Gastroesophageal sphincter (tissue), 4 donors: ENCODE measurements at regions not wholly inside any gene's neighbourhood (a gene's known extent, or its start where the extent isn't known, plus 50 kb on each side); places are given as distances from the start of the nearest gene placed in this dataset.

Experiments used
- ATAC-seq: fragments of 150-250 bp; one replicate; pipeline ENCODE4 v1.9.1; 2016; ENCODE audit warnings: mild to moderate bottlenecking, moderate library complexity
- H3K27ac ChIP-seq, 4 donors: fragments of 200-600 bp; sonication (generic) in 3 of 4; 1 replicate in 3 of 4; 2 replicates in 1 of 4; pipeline ENCODE4 v1.5.1; 2016 to 2019
- H3K27me3 ChIP-seq: fragments of 200-600 bp; sonication (generic); one replicate; pipeline ENCODE4 v1.5.1; 2019
- H3K36me3 ChIP-seq, 2 donors: fragments of 200-600 bp; sonication (generic); one replicate each; pipeline ENCODE4 v1.5.1; 2019; ENCODE audit warnings: control low read depth in 1 of 2
- H3K4me1 ChIP-seq, 3 donors: fragments of 200-600 bp; sonication (generic); 1 replicate in 2 of 3; 2 replicates in 1 of 3; pipeline ENCODE4 v1.5.1; 2016 to 2019; ENCODE audit warnings: control low read depth in 2 of 3
- H3K4me3 ChIP-seq, 2 donors: fragments of 200-600 bp; sonication (generic); one replicate each; pipeline ENCODE4 v1.5.1; 2019; ENCODE audit warnings: mild to moderate bottlenecking in 1 of 2, moderate library complexity in 1 of 2
- H3K9me3 ChIP-seq, 3 donors: fragments of 200-600 bp; sonication (generic); one replicate each; pipeline ENCODE4 v1.5.1; 2017 to 2019; ENCODE audit warnings: control low read depth in 2 of 3
- CTCF ChIP-seq, 4 experiments: fragments of 200-600 bp in 2 of 4; fragments of 450-650 bp in 2 of 4; sonication (generic) in 1 of 4; IDR thresholded peaks; one replicate each; pipeline ENCODE4 v1.5.1; 2017 to 2019; ENCODE audit warnings: antibody characterized with exemption in 4 of 4, mild to moderate bottlenecking in 2 of 4, moderate library complexity in 2 of 4
- EP300 ChIP-seq: sonication (generic); formaldehyde crosslinking; IDR thresholded peaks from one replicate; pipeline ENCODE4 v1.6.1; 2017; ENCODE audit warnings: antibody characterized with exemption, mild to moderate bottlenecking
- POLR2A ChIP-seq, 2 donors: fragments of 450-650 bp; IDR thresholded peaks; one replicate each; pipeline ENCODE4 v1.6.1; 2017; ENCODE audit warnings: antibody characterized with exemption in 2 of 2, mild to moderate bottlenecking in 2 of 2, moderate library complexity in 1 of 2
- POLR2AphosphoS5 ChIP-seq: sonication (generic); formaldehyde crosslinking; IDR thresholded peaks from one replicate; pipeline ENCODE4 v1.6.1; 2017; ENCODE audit warnings: antibody characterized with exemption
- WGBS, 2 donors: methylation state at CpG; one replicate each; pipeline ENCODE4 v1.1.5; 2018; ENCODE audit warnings: low coverage in 1 of 2; 5-methylcytosine and 5-hydroxymethylcytosine counted together

DNA sequence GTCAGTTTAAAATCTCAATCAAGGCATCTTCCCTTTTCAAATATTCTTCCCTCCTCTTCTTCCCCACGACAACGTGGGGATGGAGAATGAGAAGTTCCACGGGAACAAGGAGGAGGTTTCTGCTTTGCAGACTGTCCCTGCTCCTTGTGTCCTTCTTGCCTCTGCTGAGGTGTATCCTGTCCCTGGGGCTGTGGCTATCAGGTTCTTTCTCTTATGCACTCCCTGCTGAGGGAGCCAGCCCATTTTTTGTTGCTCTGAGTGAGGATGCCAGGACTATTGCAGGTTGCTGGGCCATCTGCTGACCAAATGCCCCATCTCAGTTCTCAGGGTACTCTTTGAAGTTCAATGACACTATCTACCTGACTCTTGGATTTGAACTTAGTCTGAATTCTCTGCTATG lies 533.6 kb downstream of the RNF144B start:
- Histone ChIP-seq H3K27me3 (no peaks in the 10 kb centered on the region), H3K4me3 (no peak overlapping the region), H3K9me3 (no peaks in the 10 kb centered on the region), H3K4me1 (no peaks in the 10 kb centered on the region), H3K36me3 (no peaks in the 10 kb centered on the region), H3K27ac (no peak overlapping the region)
- ATAC-seq, result no peak
- TF ChIP-seq POLR2A (IDR thresholded peaks at IDR 0.05) (no peak), EP300 (no peak), POLR2AphosphoS5 (no peak), CTCF (IDR thresholded peaks at IDR 0.05) (no peak)
- WGBS, 2 donors, result 83% methylated on average over 3 of the region's 3 CpGs; no CpG with 5 or more reads in 1 of the 2 donors

DNA sequence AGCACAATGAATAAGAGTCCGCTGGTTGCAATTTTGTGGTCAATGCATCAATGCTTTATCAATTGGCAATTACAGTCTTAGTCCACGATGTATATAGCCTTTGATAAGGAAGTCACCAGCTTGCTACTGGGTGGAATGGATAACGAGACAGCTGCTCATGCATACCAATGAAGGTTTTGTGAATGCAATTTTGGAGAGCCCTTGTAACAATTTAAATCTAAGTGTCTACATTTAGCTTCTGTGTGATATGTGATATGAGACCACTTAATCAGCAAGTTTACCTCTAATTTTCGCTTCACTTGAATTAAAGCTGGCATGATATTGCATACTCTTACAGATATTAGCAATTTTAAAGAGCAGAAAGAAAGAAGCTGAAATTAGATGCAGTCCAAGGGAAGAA lies 543.9 kb downstream of the RNF144B start:
- no peak for ATAC-seq
- H3K27ac ChIP-seq, result no peak overlapping the region
- no peak overlapping the region for H3K4me3 ChIP-seq
- no peak for TF ChIP-seq EP300
- TF ChIP-seq POLR2AphosphoS5, result no peak
- TF ChIP-seq CTCF (IDR thresholded peaks at IDR 0.05), result no peak
- TF ChIP-seq POLR2A (IDR thresholded peaks at IDR 0.05), result no peak
- no peaks in the 10 kb centered on the region for H3K9me3 ChIP-seq
- no peaks in the 10 kb centered on the region for H3K27me3 ChIP-seq
- H3K4me1 ChIP-seq, result no peaks in the 10 kb centered on the region
- no peaks in the 10 kb centered on the region for H3K36me3 ChIP-seq
- 80 to 96% methylated on average over 4 of the region's 4 CpGs for WGBS, 2 donors

GRCh38 chr6:18958146-18958545 lies 571.0 kb downstream of the RNF144B start:
- H3K4me3 ChIP-seq, result no peak overlapping the region
- H3K36me3 ChIP-seq, result no peaks in the 10 kb centered on the region
- ATAC-seq, result no peak
- H3K9me3 ChIP-seq, result no peaks in the 10 kb centered on the region
- H3K4me1 ChIP-seq, result peaks cover 0 to 6% (median 0%) of the 10 kb centered on the region in 3 donors
- H3K27ac ChIP-seq, result no peak overlapping the region
- H3K27me3 ChIP-seq, result no peaks in the 10 kb centered on the region
- WGBS, 2 donors, result 100% methylated on average over 1 of the region's 1 CpG; no CpG with 5 or more reads in 1 of the 2 donors
- TF ChIP-seq CTCF (IDR thresholded peaks at IDR 0.05) (no peak), POLR2A (IDR thresholded peaks at IDR 0.05) (no peak), EP300 (no peak), POLR2AphosphoS5 (no peak)

DNA sequence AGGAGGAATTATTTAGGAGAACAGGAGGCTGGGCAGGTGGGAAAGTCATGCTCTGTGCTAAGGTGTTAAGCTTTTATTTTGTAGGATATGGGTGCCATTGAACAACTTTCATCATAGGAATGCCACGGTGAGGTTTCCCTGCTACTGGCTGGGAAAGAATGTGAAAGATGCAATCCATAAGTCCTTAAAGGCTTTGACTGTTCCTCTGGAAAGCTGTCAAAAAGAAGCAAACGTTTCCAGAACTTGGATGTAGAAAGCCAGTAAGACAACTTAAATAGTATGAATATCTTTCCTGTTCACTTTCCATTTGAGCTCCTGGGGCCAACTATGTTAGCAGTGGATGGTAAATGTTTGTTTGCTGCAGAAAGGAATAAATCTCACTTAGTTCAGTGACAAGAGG lies 574.4 kb downstream of the RNF144B start:
- 18 to 27% methylated on average over 2 of the region's 2 CpGs for WGBS, 2 donors
- TF ChIP-seq EP300, result no peak
- TF ChIP-seq POLR2A (IDR thresholded peaks at IDR 0.05), result no peak
- no peak for TF ChIP-seq POLR2AphosphoS5
- no peak for TF ChIP-seq CTCF (IDR thresholded peaks at IDR 0.05)
- no peaks in the 10 kb centered on the region for H3K36me3 ChIP-seq
- no peak overlapping the region for H3K4me3 ChIP-seq
- ATAC-seq, result no peak
- H3K9me3 ChIP-seq, result no peaks in the 10 kb centered on the region
- no peak overlapping the region for H3K27ac ChIP-seq
- peaks cover 0 to 6% (median 0%) of the 10 kb centered on the region in 3 donors for H3K4me1 ChIP-seq
- H3K27me3 ChIP-seq, result no peaks in the 10 kb centered on the region

- 59 to 65% methylated on average over 2 to 4 of the region's 4 CpGs for WGBS, 2 donors
- ATAC-seq, result no peak
Measured at GRCh38 chr6:18962361-18962905, 575.3 kb downstream of the RNF144B start.

More at GRCh38 chr6:18962361-18962905, 575.3 kb downstream of the RNF144B start:
- Histone ChIP-seq H3K4me3 (no peak overlapping the region), H3K36me3 (no peaks in the 10 kb centered on the region), H3K9me3 (no peaks in the 10 kb centered on the region), H3K27ac (no peak overlapping the region), H3K4me1 (peaks cover 0 to 6% (median 0%) of the 10 kb centered on the region in 3 donors), H3K27me3 (no peaks in the 10 kb centered on the region)
- TF ChIP-seq POLR2A (IDR thresholded peaks at IDR 0.05) (no peak), POLR2AphosphoS5 (no peak), EP300 (no peak), CTCF (IDR thresholded peaks at IDR 0.05) (no peak)
